NCI-H128 (cell line): ENCODE measurements at regions not wholly inside any gene's neighbourhood (a gene's known extent, or its start where the extent isn't known, plus 50 kb on each side); places are given as distances from the start of the nearest gene placed in this dataset.
"Not testable (repeated sequence)": the region's sequence is repeated elsewhere in the genome, so short reads cannot be mapped to it uniquely, and the experiment has no call there.

ENCODE experiments used
- DNase-seq: peaks from one replicate; lab custom pipeline; 2025; ENCODE audit not compliant: unreplicated experiment; lab: John Stamatoyannopoulos, UW

DNA sequence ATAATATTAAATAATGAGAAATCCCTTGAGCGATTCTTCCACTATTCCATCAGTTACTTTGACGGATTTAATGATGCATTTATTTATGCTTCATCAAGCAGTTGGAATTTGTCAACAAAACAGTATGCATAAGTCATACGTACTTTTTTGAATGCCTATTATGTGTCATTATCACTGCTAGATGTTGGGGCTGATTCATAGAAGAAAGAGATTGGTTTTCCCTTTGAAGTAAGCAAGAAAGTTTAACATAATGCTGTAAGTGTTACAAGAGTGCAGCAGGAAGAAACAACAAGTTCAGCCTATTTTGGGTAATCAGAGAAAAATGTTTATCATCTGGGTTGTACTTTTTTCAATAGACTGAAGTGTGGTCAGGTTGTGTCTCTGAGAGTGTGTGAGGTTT, 121.2 kb upstream of the RANBP3L start:
- no peak for DNase-seq

DNA sequence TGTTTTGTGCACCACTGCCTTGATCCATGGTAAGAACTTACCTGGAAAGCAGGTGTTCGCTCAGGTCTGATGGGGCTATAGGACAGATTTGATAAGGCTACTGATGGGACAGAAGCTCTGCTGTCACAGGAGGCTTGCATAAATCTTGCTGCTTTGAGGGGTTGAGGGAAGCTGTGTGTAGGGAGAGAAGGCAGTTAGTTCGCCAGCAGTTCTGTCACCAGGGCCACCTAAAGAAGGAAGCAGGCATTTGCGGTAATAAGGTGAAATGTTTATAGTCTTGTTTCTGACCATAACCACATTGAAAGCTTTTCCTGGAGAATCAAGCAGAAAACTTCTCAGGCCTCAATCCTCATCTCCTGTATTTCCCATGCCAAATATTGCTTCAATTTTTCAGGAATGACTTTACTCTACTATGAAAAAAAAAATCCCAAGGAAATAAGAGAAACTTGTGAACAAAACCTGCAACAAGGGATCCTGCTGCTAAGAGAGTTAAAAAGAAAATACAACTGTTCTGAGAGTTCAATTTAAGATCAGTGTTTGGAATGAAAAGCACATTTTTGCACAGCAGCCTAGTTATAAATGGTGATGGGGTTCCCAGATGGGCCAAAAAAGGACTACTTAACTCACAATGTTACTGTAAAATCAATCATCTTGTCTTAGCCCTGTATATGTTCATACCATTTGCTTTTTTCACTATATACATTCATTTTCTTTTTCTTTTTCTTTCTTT, 122.0 kb upstream of the RANBP3L start:
- DNase-seq, result no peak

DNA sequence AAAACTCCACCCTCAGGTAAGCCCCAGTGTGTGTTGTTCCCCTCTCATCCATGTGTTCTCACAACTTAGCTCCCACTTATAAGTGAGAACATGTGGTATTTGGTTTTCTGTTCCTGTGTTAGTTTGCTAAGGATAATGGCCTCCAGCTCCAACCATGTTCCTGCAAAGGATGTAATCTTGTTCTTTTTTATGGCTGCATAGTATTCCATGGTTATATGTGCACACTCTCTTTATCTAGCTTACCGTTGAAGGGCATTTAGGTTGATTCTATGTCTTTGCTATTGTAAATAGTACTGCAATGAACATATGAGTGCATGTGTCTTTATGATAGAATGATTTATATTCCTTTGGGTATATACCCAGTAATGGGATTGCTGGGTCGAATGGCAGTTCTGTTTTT, 124.4 kb upstream of the RANBP3L start:
- not testable (repeated sequence) for DNase-seq

DNA sequence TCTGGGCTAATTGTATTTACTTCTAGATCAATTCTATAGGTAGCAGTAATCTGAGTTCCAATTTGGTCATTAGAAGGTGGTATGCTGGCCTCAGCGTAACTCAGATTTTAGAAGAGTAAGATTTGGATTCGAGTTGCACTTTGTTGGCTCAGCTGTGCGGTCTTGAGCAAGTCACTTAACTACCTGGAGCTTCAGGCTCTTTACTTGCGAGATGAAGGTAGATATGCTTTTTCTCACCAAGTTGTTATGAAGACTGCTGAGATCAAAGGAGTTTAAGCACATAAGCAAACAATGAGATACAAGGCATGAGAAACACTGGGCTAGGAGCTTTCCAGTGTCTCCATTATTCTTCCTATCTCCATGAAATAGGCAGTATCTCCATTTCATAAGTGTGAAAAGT, 133.8 kb upstream of the RANBP3L start:
- no peak for DNase-seq

DNA sequence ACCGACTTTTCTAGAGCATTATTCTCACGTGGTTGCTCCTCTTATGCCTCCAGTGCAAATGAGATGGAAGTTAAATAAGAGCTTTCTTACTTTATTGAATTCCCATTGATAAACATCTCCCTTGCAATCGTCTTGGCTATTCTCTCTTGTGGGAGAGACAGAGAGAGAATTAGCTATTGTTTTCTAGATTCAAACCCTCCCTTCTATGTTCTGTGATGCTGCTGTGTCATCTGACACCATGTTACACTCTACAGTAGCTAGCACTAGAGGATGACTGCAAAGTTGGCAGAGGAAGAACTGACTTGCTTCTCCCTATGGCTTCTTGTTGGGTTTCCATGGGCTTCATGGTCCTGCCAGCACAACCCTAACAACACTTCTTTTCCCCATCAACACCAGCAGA, 134.6 kb upstream of the RANBP3L start:
- DNase-seq, result no peak

DNA sequence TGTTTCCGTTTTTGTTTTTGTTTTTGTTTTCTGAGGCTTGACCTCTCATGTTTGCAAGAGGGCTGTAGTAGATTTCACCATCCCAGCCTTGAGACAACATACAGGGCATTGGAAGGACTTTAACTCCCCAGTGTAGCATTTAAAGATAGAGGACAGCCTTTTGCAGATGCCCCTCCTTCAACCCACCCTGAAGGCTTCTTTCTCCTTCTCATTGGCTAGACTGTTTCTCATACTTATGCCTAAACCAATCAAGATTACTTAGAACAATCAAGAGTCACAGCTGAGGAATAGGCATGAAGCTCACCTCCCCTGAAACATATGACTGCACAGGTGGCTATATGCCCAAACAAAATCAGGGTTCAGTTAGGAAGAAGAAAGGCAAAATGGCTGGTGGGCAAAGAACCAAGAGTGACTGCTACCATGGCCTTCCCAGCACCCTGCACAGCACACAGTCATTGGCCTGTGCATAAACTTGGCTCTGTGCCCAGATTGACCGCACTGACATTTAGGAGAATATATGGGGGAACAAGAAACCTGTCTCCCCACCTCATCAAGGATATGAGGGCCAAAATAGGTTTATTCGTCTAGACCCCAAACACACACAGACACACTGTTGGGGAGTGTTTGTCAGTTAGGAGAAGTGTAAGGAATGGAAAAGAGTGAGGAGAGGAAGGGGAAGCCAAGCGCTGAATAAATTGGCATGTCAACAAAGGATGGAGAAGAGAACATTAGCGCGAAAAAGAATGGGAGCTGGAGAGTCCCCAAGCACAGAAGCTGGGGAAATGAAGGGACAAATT, 137.3 kb upstream of the RANBP3L start:
- no peak for DNase-seq

DNA sequence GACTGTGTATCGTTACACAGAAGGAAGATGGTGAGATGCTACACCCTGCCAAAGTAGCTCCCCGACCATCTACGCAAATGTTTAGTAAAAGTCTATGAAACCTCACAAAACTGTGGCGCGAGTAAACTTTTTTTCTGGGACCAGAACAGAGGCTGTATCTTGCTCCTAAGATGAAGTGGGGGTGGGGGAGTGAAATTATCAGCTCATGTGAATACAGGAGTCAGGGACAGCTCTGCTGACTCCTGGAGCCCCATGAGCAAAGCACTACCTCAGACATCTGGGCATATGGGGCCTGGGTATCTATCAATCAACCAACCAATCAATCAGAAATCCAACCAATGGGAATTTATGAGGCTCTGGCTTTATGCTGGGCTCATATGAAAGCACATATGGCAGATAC, 138.6 kb upstream of the RANBP3L start:
- no peak for DNase-seq

DNA sequence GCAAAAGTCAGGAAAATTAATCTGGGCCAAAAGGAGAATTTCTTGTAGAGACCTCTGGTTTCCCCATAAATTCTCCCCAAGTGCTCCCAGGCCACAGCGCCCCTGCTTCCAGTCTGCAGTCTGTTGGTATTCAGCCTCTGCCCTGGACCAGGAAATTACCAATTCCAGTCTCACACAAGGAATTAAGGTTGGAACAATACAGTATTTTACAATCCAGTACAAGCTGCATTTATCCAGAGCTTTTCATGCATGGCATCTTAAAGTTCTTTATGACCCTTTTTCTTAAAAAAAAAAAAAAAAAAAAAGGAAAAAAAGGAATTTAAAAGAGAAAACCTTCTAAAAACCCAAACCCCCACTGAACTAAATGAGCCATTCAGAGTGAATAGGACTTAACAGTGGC, 139.6 kb upstream of the RANBP3L start:
- DNase-seq, result no peak

DNA sequence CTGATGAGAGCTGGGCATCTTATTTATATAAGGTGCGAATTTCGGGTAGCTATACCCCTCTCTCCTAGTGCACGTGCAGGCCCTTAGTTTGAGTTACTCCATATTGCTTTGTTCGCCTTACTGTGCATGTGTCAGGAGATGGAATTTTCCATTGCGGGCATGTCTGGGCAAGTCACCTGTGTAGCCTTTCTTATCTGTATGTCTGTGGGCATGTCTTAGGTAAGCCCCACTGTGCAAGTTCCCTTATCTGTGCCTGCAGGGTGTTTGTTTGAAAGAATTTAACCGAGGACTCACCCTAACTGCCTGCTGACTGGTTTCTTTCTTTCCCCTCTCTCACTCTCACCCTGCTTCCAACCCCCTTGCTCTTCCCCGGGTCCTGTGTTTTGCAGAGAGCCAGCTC, 140.7 kb upstream of the RANBP3L start:
- DNase-seq, result no peak

DNA sequence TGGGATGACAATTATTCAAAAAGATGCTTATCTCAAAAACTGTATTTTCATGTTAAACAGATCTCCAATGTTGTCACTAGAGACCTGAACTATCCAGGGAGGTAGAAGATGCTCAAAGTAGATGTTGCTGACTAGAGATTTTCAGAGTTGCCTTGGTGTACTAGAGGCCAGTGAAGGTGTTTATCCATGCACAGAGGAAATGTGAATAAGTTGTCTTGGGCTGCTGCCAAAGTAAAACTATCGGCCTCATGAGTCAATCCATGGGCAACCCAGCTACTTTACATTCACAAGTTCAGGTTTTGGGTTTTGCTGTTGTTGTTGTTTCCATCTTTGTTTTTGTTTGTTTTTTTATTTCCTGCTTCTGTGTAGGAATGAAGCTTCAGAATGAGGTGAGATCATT, 141.1 kb upstream of the RANBP3L start:
- no peak for DNase-seq

DNA sequence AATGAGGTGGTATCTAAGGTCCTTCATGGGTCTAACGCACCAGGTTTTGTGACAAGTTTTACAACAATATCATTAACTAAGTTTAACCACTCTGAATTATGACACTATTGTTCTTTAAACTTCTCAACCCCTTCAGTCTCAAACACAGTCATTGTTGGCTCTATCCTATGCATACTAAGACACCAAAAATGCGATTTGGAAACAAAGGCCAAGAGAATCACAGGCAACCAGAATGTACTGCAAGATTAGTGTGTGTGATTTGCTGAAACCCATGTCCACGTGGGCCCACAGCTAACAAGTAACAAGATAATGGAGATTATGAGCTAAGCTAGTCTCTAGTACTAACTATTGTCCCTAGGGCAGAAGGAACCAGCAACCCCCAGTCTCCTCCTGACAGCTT, 142.2 kb upstream of the RANBP3L start:
- no peak for DNase-seq

DNA sequence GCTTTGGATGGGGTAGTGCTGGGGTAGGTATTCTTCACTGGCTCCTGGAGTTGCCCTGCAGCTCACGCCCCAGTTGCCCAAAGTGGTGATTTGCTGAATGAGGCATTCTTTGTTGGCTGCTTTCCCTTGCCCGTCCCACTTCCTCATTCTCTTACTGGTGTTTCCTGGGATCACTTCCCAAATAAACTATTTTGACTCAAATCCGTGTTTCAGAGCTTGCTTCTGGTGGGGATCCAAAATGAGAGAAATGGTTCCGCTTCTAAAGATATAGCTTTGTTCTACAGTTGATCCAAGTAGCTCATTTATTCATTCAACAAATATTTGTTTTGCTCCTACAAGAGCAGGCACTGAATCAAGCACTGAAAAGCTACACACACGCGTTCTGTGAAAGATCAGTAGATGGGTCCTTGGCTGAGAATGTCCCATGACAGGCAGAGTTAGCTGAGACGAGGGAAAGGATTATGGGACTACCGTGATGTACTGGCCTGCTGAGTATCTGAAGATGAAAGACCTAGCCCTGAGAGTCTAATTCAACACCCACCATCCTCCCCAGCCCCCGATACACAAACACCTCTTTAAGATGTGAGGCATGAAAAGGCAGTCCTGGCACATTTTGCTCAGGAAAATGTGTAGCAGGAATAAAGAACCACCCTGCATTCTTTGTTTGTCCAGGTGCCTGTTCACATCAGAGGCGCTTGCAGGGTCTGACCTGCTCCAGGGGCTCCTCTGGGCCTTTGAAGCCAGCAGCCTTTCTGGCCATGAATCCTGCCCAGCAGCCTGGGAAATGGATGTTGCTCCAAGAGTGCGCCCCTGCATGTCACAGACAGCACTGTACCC, 143.1 kb upstream of the RANBP3L start:
- DNase-seq, result no peak

DNA sequence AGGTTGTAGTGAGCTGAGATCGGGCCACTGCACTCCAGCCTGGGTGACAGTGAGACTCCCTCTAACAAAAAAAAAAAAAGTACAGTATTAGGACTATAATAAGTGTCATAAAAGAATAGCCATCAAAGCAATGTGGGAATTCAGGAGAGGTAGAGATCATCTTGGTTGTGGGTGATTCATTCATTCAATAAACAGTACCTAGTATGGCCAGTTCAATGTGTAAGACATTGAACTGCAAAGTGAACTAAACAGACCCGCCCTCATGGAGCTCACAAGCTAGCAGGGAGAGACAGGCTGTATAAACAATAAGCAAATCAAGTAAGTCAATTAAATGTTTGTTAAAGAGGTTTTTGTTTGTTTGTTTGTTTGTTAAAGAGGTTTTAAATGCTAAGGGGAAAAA, 146.1 kb upstream of the RANBP3L start:
- DNase-seq, result no peak

DNA sequence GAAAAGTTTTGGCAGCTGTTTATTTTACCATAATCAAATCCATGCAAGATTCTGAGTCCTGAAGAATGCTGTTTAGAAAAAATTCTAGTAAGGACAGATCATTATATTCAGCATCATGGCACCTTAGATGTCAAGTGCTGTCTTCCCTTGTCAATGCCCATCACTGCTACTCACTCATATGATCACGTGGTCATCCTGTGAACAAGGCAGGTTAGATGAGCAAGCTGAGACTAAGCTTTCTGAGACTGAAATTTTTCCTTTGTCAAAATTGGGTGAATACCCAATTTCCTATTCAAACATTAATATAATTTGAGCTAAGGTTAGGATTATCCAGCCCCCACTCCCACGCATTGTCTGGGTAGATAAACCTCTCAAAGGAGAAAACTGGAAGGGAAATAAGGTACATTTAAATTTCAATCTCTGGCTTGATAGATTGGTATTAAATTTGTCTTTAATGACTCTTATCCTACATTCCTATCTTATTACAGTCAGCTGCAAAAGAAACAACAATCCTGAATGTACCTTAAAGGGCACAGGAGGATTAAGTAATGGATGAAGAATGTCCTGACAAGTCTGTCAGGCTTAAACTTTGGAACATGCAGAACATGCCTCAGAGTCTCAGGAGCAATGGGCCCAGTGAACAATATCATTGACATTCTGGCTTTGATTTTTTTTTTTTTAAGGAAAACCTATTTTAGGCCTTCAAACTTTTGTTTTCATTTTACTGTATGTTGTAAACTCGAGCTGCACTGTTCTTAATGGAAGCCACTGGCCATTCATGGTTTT, 148.7 kb upstream of the RANBP3L start:
- no peak for DNase-seq

DNA sequence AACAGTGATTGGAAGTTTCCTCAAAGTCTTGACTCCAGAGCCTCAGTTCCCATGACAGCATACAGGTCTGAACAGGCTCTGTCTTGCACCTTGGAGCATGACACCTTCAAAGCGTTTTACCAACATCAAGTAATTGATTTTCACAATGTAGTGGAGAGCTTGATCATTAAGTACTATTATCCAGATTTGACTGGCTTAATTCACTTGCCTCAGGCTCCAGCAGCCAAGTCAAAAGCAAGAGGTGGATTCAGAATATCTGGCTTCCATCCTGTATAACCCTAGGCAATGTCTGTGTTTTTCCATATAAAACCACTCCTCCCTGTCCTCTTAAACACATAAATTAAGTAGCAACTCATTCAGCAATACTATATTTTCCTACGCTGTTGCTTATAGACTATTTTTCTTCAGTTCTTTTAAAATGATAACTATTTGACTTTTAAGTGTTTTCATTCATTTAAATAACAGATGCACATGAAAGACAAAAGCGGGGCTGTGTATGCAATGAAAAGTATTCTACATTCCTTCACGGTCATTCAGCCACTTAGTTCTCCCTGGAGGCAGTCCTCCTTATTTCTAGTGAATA, 150.8 kb upstream of the RANBP3L start:
- DNase-seq, result no peak

DNA sequence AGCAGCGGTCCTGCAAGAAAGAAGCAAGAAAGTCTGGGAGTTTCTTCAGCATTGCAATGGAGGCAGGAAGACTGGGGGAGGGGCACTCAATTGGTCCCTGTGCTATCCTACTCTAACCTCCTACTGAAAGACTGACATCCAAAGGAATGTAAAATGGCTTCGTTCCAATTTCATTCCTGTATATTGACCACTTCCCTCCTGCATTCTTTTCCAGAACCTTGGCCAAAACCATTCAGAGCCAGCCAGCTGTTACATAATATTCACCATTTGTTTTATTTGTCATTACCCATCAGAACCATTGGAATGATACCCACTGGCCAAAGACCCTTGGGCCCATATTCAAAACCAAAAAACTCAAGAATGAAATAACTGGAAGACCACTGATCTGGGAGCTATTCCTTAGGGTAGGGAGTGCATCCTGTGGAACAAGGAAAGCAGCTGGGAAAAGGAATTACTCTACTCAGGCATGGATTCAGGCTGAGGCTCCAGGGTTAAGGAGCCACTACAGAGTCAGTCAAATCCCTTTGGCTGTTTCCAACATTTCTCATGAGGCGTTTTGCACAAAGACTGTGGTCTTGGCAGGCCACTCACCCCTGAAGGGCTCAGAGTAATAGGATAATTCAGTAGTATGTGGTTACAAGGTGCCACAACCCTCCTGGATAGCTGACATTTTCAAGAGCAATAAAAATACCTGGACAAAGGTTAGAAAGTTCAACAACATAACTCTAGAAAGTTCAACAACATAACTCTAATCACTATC, 148.7 kb upstream of the SLC1A3 start:
- no peak for DNase-seq

DNA sequence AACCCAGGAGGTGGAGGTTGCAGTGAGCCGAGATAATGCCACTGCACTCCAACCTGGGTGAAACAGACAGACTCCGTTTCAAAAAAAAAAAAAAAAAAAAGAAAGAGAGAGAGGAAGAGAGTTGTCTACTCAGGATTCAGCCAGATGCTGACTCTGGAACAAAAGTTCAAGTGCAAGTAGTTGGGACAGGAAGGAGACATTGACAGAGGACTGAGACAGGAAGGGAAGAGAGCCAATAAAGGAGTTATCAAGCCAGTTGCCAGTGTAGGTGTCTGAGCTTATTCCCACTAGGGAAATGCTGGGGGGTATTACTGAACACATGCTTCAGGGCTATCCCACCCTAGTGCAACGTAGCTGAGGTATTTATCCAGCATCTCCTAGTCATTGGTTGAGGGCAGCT, 147.7 kb upstream of the SLC1A3 start:
- DNase-seq, result no peak

DNA sequence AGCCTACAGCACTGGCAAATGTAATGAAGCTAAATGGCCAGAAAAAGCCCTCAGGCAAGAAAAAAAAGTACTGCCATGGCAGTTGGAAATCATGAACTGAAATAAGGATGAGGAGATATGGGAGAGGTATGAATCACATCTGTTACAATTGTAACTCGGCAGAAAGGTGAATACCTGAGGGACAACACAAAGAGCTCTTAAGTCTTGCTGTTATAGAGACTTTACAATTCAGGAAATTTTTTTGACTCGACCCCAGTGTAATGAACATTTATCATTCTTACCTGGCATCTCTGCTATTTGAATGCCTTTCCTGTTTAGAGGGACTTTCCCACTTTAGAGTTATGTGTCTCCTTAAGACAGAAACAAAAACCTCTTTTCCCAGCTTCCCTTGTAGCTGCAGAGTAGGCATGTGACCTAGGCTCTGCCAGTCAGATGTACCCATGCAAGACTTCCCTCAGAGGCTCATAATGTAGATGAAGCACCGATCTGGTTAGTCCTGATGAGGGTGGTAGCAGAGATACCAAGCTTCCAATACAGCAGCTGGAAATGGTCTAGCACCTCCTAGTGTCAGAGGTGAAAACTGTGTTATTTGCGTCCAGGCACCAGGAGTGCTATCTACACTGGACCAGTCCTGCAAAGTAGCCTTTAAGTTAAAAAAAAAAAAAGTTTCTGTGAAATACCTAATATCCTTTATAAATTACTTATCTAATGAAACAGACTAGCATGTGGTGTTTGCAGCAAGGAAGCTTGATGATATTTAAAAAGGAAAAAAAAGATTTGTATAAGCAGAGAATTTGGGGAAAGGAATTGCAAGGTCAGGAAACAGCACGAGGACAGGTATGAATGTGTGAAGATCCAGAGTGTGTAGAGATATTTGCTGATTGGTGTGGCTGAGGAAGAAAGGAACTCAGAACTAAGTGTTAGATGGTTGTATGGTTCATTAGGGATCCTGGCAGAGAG, 146.9 kb upstream of the SLC1A3 start:
- no peak for DNase-seq
